ENCODE measurements at regions not wholly inside any gene's neighbourhood (a gene's known extent, or its start where the extent isn't known, plus 50 kb on each side); places are given as distances from the start of the nearest gene placed in this dataset.
"Not testable (repeated sequence)": the region's sequence is repeated elsewhere in the genome, so short reads cannot be mapped to it uniquely, and the experiment has no call there.

DNA sequence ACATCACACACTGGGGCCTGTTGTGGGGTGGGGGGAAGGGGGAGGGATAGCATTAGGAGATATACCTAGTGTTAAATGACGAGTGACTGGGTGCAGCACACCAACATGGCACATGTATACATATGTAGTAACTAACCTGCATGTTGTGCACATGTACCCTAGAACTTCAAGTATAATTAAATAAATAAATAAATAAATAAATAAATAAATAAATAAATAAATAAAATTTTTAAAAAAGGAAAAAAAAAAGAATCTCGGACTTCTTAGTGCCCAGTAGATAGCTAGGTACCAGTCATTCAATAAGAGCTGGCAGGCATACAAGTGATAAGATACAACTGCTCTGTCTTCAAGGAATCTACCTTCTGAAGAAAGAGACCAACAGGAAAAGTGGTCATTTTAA is 287.6 kb upstream of the PPARGC1A start:
- TF ChIP-seq, protein P1, sequence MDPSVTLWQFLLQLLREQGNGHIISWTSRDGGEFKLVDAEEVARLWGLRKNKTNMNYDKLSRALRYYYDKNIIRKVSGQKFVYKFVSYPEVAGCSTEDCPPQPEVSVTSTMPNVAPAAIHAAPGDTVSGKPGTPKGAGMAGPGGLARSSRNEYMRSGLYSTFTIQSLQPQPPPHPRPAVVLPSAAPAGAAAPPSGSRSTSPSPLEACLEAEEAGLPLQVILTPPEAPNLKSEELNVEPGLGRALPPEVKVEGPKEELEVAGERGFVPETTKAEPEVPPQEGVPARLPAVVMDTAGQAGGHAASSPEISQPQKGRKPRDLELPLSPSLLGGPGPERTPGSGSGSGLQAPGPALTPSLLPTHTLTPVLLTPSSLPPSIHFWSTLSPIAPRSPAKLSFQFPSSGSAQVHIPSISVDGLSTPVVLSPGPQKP (IDR thresholded peaks at IDR 0.05; ENCODE audit: low read depth, low read length), result not testable (repeated sequence)
- TF ChIP-seq, protein P2, sequence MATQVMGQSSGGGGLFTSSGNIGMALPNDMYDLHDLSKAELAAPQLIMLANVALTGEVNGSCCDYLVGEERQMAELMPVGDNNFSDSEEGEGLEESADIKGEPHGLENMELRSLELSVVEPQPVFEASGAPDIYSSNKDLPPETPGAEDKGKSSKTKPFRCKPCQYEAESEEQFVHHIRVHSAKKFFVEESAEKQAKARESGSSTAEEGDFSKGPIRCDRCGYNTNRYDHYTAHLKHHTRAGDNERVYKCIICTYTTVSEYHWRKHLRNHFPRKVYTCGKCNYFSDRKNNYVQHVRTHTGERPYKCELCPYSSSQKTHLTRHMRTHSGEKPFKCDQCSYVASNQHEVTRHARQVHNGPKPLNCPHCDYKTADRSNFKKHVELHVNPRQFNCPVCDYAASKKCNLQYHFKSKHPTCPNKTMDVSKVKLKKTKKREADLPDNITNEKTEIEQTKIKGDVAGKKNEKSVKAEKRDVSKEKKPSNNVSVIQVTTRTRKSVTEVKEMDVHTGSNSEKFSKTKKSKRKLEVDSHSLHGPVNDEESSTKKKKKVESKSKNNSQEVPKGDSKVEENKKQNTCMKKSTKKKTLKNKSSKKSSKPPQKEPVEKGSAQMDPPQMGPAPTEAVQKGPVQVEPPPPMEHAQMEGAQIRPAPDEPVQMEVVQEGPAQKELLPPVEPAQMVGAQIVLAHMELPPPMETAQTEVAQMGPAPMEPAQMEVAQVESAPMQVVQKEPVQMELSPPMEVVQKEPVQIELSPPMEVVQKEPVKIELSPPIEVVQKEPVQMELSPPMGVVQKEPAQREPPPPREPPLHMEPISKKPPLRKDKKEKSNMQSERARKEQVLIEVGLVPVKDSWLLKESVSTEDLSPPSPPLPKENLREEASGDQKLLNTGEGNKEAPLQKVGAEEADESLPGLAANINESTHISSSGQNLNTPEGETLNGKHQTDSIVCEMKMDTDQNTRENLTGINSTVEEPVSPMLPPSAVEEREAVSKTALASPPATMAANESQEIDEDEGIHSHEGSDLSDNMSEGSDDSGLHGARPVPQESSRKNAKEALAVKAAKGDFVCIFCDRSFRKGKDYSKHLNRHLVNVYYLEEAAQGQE (IDR thresholded peaks at IDR 0.05), result not testable (repeated sequence)

Measured in A549 (cell line).